ENCODE measurements at regions not wholly inside any gene's neighbourhood (a gene's known extent, or its start where the extent isn't known, plus 50 kb on each side); places are given as distances from the start of the nearest gene placed in this dataset.

DNA sequence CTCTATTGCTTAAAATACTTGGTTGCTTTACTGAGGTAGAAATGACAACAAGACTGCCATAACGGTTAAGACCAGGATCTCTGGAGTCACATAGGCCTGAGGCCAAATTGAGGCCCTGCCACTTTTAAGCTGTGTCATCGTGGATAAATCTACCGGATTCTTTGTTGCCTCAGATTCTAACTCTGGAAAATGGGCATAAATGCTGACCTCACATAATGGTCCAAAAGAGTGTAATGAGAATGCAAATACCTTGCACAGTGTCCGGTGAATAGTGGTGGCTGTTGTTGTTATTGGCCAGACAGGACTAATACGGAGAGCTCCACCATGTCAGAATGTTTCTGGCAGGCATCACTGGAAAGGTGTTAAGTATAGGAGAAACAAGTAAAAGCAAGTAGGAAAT, 346.1 kb downstream of the LMO4 start:
- 77% methylated on average over 5 of the region's 5 CpGs for WGBS
- no peak for DNase-seq (ENCODE audit: low spot score in 2 of 2)
- Histone ChIP-seq H3K4me1 (no peaks in the 10 kb centered on the region), H3K4me3 (no peak overlapping the region), H3K36me3 (no peaks in the 10 kb centered on the region), H3K27ac (no peak overlapping the region), H3K27me3 (no peaks in the 10 kb centered on the region), H3K9me3 (no peaks in the 10 kb centered on the region)
- TF ChIP-seq EP300 (IDR thresholded peaks at IDR 0.05), result no peak
- TF ChIP-seq POLR2A (IDR thresholded peaks at IDR 0.05), result no peak
- TF ChIP-seq, protein P1, sequence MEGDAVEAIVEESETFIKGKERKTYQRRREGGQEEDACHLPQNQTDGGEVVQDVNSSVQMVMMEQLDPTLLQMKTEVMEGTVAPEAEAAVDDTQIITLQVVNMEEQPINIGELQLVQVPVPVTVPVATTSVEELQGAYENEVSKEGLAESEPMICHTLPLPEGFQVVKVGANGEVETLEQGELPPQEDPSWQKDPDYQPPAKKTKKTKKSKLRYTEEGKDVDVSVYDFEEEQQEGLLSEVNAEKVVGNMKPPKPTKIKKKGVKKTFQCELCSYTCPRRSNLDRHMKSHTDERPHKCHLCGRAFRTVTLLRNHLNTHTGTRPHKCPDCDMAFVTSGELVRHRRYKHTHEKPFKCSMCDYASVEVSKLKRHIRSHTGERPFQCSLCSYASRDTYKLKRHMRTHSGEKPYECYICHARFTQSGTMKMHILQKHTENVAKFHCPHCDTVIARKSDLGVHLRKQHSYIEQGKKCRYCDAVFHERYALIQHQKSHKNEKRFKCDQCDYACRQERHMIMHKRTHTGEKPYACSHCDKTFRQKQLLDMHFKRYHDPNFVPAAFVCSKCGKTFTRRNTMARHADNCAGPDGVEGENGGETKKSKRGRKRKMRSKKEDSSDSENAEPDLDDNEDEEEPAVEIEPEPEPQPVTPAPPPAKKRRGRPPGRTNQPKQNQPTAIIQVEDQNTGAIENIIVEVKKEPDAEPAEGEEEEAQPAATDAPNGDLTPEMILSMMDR (IDR thresholded peaks at IDR 0.05), result no peak

DNA sequence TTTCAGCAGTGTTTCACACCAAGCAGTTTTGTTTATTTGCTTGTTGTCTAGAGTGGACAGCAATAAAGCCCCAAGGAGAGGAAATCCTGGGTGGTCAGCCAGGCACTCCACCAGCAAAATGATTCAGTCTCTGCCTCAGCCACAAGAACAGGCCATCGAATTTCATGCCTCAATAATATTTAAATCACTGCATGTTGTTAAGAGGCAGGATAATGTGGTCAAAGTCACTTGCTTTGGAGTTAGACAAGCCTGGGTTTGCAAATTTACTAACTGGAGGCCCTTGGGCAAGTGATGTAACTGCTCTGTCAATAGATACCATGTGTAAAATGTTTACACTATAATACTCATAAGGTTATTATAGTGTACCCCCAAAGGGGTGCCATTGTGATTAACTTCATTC, 349.6 kb downstream of the LMO4 start:
- Histone ChIP-seq H3K27ac (no peak overlapping the region), H3K36me3 (no peaks in the 10 kb centered on the region), H3K9me3 (no peaks in the 10 kb centered on the region), H3K4me1 (no peaks in the 10 kb centered on the region), H3K4me3 (no peak overlapping the region), H3K27me3 (no peaks in the 10 kb centered on the region)
- TF ChIP-seq, protein P1 (IDR thresholded peaks at IDR 0.05), result no peak
- no peak for TF ChIP-seq POLR2AphosphoS5 (IDR thresholded peaks at IDR 0.05)
- no peak for TF ChIP-seq POLR2A (IDR thresholded peaks at IDR 0.05)
- TF ChIP-seq EP300 (IDR thresholded peaks at IDR 0.05), result no peak
- 20% methylated on average over 1 of the region's 1 CpG for WGBS
- no peak for DNase-seq (ENCODE audit: low spot score in 2 of 2)

DNA sequence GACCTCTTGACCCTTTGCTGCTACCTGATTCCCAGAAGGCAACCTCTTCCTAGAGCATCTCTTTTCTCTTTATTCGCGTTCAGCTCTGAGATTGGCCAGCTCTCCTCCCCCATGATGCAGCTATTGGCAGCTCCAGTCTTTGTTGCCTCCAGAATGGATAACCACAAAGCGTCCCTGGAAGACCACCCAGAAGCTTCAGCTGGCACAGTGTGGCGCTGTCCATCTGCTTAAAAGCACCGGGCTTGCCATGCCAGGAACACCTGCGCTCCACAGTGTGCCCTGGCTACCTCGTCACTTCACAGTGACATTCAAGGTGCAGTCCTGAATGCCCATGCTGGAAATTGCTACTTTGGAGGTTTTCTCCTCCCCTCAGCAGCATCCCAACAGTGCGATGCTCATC, 353.9 kb downstream of the LMO4 start:
- Histone ChIP-seq H3K9me3 (no peaks in the 10 kb centered on the region), H3K4me3 (no peak overlapping the region), H3K27ac (no peak overlapping the region), H3K4me1 (no peaks in the 10 kb centered on the region), H3K36me3 (no peaks in the 10 kb centered on the region), H3K27me3 (no peaks in the 10 kb centered on the region)
- DNase-seq (ENCODE audit: low spot score in 2 of 2), result no peak
- TF ChIP-seq, protein P1 (IDR thresholded peaks at IDR 0.05), result no peak
- TF ChIP-seq EP300 (IDR thresholded peaks at IDR 0.05) (no peak), POLR2A (IDR thresholded peaks at IDR 0.05) (no peak), POLR2AphosphoS5 (IDR thresholded peaks at IDR 0.05) (no peak)
- 95% methylated on average over 8 of the region's 8 CpGs for WGBS

DNA sequence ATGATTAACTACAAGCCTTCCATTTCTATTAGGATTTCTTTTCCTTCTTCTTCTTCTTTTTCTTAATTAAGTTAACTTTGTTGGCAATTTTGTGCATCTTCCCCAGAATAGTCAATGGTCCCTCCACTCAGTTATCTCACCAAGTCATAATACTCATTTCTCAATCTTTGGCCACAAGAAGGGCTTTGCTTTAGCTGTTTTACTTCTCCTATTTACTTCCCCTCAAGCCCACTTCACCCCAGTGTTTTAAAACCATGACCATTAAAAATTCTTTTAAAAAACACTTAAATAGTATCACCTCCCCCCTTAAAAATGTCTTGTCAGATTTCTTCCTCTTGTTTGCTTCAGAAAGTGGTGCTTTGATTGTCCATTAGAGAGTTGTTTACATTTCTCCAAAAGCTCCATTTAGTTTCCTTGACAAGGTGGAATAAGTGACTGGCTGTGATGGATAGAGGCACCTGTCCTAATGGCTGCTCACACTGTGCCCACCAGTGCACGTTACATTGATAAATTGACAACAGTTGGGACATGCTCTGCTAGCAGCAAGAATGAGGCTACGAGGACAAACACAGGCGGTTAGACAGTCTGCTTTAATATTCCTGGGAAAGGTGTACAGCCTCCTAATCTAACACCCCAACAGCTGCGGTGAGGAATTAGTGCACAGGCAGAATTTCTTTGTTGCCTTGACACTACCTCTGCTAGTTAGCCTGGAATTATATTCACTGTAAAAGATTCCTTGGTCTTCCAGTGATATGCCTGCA, 354.7 kb downstream of the LMO4 start:
- Histone ChIP-seq H3K4me3 (no peak overlapping the region), H3K36me3 (no peaks in the 10 kb centered on the region), H3K27me3 (no peaks in the 10 kb centered on the region), H3K9me3 (no peaks in the 10 kb centered on the region), H3K4me1 (no peaks in the 10 kb centered on the region), H3K27ac (no peak overlapping the region)
- no peak for DNase-seq (ENCODE audit: low spot score in 2 of 2)
- 100% methylated on average over 4 of the region's 4 CpGs for WGBS
- TF ChIP-seq POLR2A (IDR thresholded peaks at IDR 0.05) (no peak), POLR2AphosphoS5 (IDR thresholded peaks at IDR 0.05) (no peak), EP300 (IDR thresholded peaks at IDR 0.05) (no peak)
- TF ChIP-seq, protein P1 (IDR thresholded peaks at IDR 0.05), result no peak

DNA sequence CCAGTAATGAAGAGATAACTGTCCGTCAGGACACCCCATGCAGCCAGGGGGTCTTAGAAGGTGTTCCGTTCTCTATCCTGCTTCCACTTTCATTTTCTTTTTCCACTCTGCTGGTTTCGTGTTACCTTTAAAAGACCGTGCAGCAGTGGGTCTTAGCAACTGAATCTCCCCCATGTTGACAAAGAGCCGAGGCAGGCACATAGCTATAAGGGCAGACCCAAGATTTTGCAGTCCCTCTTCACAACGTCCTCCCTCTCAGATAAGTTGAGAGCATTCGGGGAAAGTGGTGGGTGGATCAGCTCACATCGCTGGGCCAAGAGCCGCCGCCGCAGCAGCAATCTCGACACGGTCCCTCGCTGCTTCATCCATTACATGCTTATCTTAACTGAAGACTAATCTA, 355.5 kb downstream of the LMO4 start:
- peak overlapping the region; percentile 27 for H3K4me3 ChIP-seq
- no peaks in the 10 kb centered on the region for H3K4me1 ChIP-seq
- no peaks in the 10 kb centered on the region for H3K27me3 ChIP-seq
- TF ChIP-seq EP300 (IDR thresholded peaks at IDR 0.05) (no peak), POLR2AphosphoS5 (IDR thresholded peaks at IDR 0.05) (no peak), POLR2A (IDR thresholded peaks at IDR 0.05) (no peak)
- TF ChIP-seq, protein P1 (IDR thresholded peaks at IDR 0.05), result no peak
- H3K27ac ChIP-seq, result no peak overlapping the region
- H3K36me3 ChIP-seq, result no peaks in the 10 kb centered on the region
- WGBS, result 87% methylated on average over 14 of the region's 14 CpGs
- no peaks in the 10 kb centered on the region for H3K9me3 ChIP-seq
- no peak for DNase-seq (ENCODE audit: low spot score in 2 of 2)

All from suprapubic skin (tissue), 4 donors.